Activated CD4-positive, alpha-beta T cell treated with anti-CD3 and anti-CD28 coated beads, Interleukin-2, amount 10 ng/mL, durations not matched to agents 7 days and 5 days (primary cell): ENCODE measurements at regions not wholly inside any gene's neighbourhood (a gene's known extent, or its start where the extent isn't known, plus 50 kb on each side); places are given as distances from the start of the nearest gene placed in this dataset.
"Not testable (repeated sequence)": the region's sequence is repeated elsewhere in the genome, so short reads cannot be mapped to it uniquely, and the experiment has no call there.

ENCODE experiments used
- CTCF ChIA-PET: fragments of 350-600 bp; sonication (Branson Sonifier 250); formaldehyde crosslinking; loops from one replicate; lab custom pipeline; 2021; ENCODE audit warnings: antibody characterized with exemption; lab: Charles Lee
- POLR2A ChIA-PET: fragments of 350-600 bp; sonication (Branson Sonifier 250); formaldehyde crosslinking; loops from one replicate; lab custom pipeline; 2021; ENCODE audit warnings: antibody characterized with exemption; lab: Charles Lee
- DNase-seq: peaks from one replicate; pipeline ENCODE4 v3.0.0-alpha.2; 2020
- H3K27ac Mint-ChIP-seq: one replicate; pipeline ENCODE4 v1.8.0; 2021; ENCODE audit warnings: mild to moderate bottlenecking, moderate library complexity, mixed read lengths
- H3K27me3 Mint-ChIP-seq: one replicate; pipeline ENCODE4 v1.8.0; 2021; ENCODE audit warnings: mixed read lengths
- H3K36me3 Mint-ChIP-seq: one replicate; pipeline ENCODE4 v1.8.0; 2021; ENCODE audit warnings: low read depth, mixed read lengths
- H3K4me1 Mint-ChIP-seq: one replicate; pipeline ENCODE4 v1.8.0; 2021; ENCODE audit warnings: mixed read lengths
- H3K4me3 Mint-ChIP-seq: one replicate; pipeline ENCODE4 v1.8.0; 2021; ENCODE audit warnings: mild to moderate bottlenecking, moderate library complexity, mixed read lengths
- H3K9me3 Mint-ChIP-seq: one replicate; pipeline ENCODE4 v1.8.0; 2021; ENCODE audit warnings: mixed read lengths

- Mint-ChIP-seq H3K4me3 (no peak overlapping the region), H3K27ac (no peak overlapping the region), H3K9me3 (peaks cover 2% of the 10 kb centered on the region), H3K4me1 (peaks cover under 1% of the 10 kb centered on the region), H3K27me3 (peaks cover 2% of the 10 kb centered on the region), H3K36me3 (no peaks in the 10 kb centered on the region)
- POLR2A ChIA-PET: no interaction called here
- DNase-seq: no peak
- CTCF ChIA-PET: interaction anchor here (0.7 to 1.1 kb wide), 2 partner anchors 10 to 37 kb away, joined by 3 read pairs; no protein-coding TSS in a partner anchor
These were observed 214.6 kb downstream of the DUSP10 start for GRCh38 chr1:221527302-221527701.

DNA sequence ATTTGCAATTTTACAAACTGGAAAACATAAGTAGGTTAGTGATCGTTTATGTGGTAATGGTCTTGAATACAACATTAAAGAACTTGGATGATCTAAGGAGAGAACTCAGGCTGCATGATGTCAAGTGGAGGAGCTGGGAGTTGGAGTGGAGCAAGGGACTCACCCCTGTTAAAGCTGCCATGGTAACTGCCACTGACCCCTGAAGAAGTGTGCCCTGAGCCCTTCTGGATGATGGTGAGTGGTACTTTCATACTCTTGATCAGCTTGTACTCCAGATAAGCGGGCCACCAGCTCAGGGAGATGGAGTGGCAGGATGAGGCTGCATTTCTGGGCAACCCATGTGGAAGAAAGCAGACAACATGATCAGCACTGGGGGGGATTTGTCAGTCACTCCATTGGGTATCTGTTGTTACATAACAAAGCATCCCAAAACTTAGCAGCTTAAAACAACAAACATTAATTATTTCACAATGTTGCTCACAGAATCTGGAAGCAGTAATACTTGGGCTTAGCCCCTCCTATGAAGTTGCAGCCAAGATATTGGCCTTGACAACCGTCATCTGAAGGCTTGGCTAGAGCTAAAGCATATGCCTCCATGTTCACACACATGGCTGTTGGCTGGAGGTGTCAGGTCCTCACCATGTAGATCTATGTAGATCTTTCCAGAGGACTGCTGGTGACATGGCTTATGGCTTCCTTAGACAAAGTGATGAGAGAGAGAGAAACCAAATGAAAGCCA is 213.8 kb downstream of the DUSP10 start:
- DNase-seq: no peak

GRCh38 chr1:221530159-221530558 is 211.7 kb downstream of the DUSP10 start:
- CTCF ChIA-PET, H3K4me3 Mint-ChIP-seq, POLR2A ChIA-PET, H3K27ac Mint-ChIP-seq, DNase-seq, H3K27me3 Mint-ChIP-seq, H3K36me3 Mint-ChIP-seq, H3K9me3 Mint-ChIP-seq, H3K4me1 Mint-ChIP-seq: not testable (repeated sequence)

More for the DNA sequence above, 213.8 kb downstream of the DUSP10 start:
- POLR2A ChIA-PET: no interaction called here
- Mint-ChIP-seq H3K27me3 (peaks cover 2% of the 10 kb centered on the region), H3K4me1 (no peaks in the 10 kb centered on the region), H3K9me3 (peaks cover 2% of the 10 kb centered on the region), H3K4me3 (no peak overlapping the region), H3K27ac (no peak overlapping the region), H3K36me3 (no peaks in the 10 kb centered on the region)
- CTCF ChIA-PET: interaction anchor here (1.1 kb wide), 1 partner anchor 11 kb away, joined by 3 read pairs; no protein-coding TSS in a partner anchor

- POLR2A ChIA-PET: no interaction called here
- CTCF ChIA-PET: no interaction called here
- Mint-ChIP-seq H3K4me3 (no peak overlapping the region), H3K9me3 (no peaks in the 10 kb centered on the region), H3K4me1 (no peaks in the 10 kb centered on the region), H3K36me3 (no peaks in the 10 kb centered on the region), H3K27ac (no peak overlapping the region), H3K27me3 (peaks cover 8% of the 10 kb centered on the region)
- DNase-seq: no peak
These were observed 211.1 kb downstream of the DUSP10 start for GRCh38 chr1:221530791-221531190.

DNA sequence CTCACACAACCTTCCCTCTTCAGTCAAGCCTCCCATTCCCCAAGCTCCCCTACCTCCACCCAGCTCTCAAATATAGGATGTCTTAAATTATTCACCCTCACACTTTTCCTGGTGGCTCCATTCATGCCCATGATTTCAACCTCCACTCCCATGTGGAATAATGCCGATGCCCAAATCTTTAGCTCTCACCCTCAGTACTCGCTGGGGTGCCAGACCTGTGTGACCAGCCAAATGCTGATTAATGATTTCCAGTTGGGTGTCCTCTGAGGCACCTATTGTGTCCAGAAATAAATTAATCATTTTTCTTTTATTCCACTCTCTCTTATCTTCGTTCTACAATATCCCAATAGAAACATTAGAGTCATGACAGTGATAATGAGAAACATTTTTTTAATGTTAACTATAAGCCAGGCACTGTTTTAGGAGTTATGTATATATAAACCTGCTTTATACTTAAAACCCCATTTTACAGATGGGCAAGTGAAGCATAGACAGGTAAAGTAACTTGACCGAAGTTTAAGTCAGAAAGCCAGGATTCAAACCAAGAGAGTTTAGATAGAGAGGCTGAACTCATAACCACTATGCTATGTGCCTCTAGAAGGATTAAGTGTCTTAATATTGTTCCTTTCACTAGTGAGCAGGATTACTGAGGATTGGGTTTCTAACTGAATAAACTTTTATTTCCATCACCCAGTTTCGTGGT is 209.7 kb downstream of the DUSP10 start:
- DNase-seq: no peak
- no peak overlapping the region for H3K27ac Mint-ChIP-seq
- H3K4me3 Mint-ChIP-seq: no peak overlapping the region
- ChIA-PET CTCF (no interaction called here), POLR2A (no interaction called here)
- peaks cover 18% of the 10 kb centered on the region for H3K27me3 Mint-ChIP-seq
- no peaks in the 10 kb centered on the region for H3K36me3 Mint-ChIP-seq
- no peaks in the 10 kb centered on the region for H3K9me3 Mint-ChIP-seq
- H3K4me1 Mint-ChIP-seq: no peaks in the 10 kb centered on the region

DNA sequence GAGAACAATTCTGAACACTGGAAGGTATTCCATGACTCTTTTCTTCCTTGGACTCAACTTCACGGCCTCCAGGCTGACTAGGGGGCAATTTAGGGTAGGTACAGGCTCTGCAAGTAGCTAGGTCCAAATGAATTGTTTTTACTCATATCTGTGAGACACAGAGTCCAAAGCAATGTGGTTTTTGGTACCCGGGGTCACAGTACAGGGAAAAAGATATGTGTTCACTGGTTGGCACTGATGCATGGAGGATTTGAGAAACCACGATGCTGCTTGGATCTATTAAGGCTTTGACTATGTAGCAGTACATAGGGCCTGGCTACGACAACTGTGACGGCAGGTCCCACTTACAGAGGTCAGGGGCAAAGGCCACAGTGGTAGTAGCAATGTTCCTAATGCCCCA is 200.6 kb downstream of the DUSP10 start:
- H3K9me3 Mint-ChIP-seq: no peaks in the 10 kb centered on the region
- ChIA-PET POLR2A (interaction anchor here (0.7 kb wide), 1 partner anchor 234 kb away, joined by 4 read pairs; no protein-coding TSS in a partner anchor), CTCF (no interaction called here)
- no peak overlapping the region for H3K4me3 Mint-ChIP-seq
- no peaks in the 10 kb centered on the region for H3K36me3 Mint-ChIP-seq
- H3K27ac Mint-ChIP-seq: no peak overlapping the region
- H3K27me3 Mint-ChIP-seq: peaks cover 33% of the 10 kb centered on the region
- no peaks in the 10 kb centered on the region for H3K4me1 Mint-ChIP-seq
- no peak for DNase-seq

- peaks cover 14% of the 10 kb centered on the region for H3K27me3 Mint-ChIP-seq
- DNase-seq: no peak
- no peak overlapping the region for H3K4me3 Mint-ChIP-seq
- ChIA-PET POLR2A (interaction anchor here (0.6 kb wide), 1 partner anchor 197 kb away, joined by 3 read pairs; no protein-coding TSS in a partner anchor), CTCF (interaction anchor here (1.3 kb wide), 1 partner anchor 10 kb away, joined by 3 read pairs; no protein-coding TSS in a partner anchor)
- no peaks in the 10 kb centered on the region for H3K9me3 Mint-ChIP-seq
- H3K4me1 Mint-ChIP-seq: no peaks in the 10 kb centered on the region
- no peaks in the 10 kb centered on the region for H3K36me3 Mint-ChIP-seq
- no peak overlapping the region for H3K27ac Mint-ChIP-seq
These were observed 198.3 kb downstream of the DUSP10 start for GRCh38 chr1:221543529-221544120.

GRCh38 chr1:221548942-221549341 is 192.9 kb downstream of the DUSP10 start:
- no peak for DNase-seq
- Mint-ChIP-seq H3K27me3 (peaks cover 3% of the 10 kb centered on the region), H3K27ac (no peak overlapping the region), H3K9me3 (no peaks in the 10 kb centered on the region), H3K4me3 (no peak overlapping the region), H3K36me3 (no peaks in the 10 kb centered on the region), H3K4me1 (no peaks in the 10 kb centered on the region)
- ChIA-PET CTCF (no interaction called here), POLR2A (no interaction called here)

DNA sequence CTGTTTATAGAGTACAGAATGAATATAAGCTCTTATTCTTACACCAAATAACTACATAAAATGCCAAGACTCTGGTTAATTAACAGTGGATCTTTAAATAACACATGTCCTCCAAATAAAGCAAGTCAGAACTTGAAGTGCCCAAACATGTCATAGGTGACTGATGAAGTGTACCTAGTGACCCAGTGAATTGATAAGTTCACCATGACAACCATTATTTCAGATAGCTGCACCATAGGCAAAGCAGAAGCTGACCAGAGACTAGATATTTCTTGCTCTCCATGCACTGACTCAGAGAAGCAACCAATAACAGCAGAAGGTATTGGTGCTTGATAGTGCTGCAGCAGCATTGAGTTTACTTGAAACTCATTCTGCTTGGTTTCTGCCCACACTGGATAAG is 192.1 kb downstream of the DUSP10 start:
- H3K4me3 Mint-ChIP-seq: no peak overlapping the region
- H3K27ac Mint-ChIP-seq: no peak overlapping the region
- H3K36me3 Mint-ChIP-seq: no peaks in the 10 kb centered on the region
- no peaks in the 10 kb centered on the region for H3K4me1 Mint-ChIP-seq
- DNase-seq: no peak
- no peaks in the 10 kb centered on the region for H3K9me3 Mint-ChIP-seq
- ChIA-PET CTCF (interaction anchor here (0.6 kb wide), 1 partner anchor 373 kb away, joined by 4 read pairs; no protein-coding TSS in a partner anchor), POLR2A (no interaction called here)
- H3K27me3 Mint-ChIP-seq: peaks cover 2% of the 10 kb centered on the region

- H3K36me3 Mint-ChIP-seq, H3K4me1 Mint-ChIP-seq, DNase-seq, H3K27me3 Mint-ChIP-seq, H3K4me3 Mint-ChIP-seq, H3K9me3 Mint-ChIP-seq, H3K27ac Mint-ChIP-seq, POLR2A ChIA-PET: not testable (repeated sequence)
- CTCF ChIA-PET: interaction anchor here (1.0 kb wide), 1 partner anchor 10 kb away, joined by 3 read pairs; no protein-coding TSS in a partner anchor
These were observed 189.1 kb downstream of the DUSP10 start for GRCh38 chr1:221552792-221553191.

- H3K9me3 Mint-ChIP-seq: no peaks in the 10 kb centered on the region
- ChIA-PET CTCF (interaction anchor here (0.5 to 0.7 kb wide), 2 partner anchors 15 to 447 kb away, joined by 4 to 7 read pairs; no protein-coding TSS in a partner anchor), POLR2A (no interaction called here)
- H3K4me1 Mint-ChIP-seq: no peaks in the 10 kb centered on the region
- H3K27me3 Mint-ChIP-seq: peaks cover 11% of the 10 kb centered on the region
- no peak overlapping the region for H3K4me3 Mint-ChIP-seq
- H3K36me3 Mint-ChIP-seq: no peaks in the 10 kb centered on the region
- H3K27ac Mint-ChIP-seq: no peak overlapping the region
- no peak for DNase-seq
These were observed 186.0 kb downstream of the DUSP10 start for GRCh38 chr1:221555689-221556433.

DNA sequence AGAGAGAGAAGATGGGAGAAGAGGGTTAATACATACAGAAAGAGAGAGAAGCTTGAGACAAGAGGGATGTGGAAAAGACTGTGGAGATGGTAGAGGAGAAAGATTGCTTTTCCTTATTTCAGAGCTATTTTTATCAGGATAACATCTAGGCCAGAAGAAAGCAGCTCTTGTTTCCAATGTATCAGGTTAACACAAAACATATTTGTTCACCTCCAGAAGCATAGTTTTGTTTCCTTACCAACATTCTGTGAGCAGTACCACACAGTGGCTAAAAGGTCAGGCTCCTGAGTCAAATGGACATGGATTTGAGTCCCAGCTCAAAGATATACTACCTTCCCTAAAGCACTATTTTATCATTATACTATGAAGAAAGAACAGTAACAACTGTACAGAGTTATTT is 185.5 kb downstream of the DUSP10 start:
- DNase-seq: no peak
- H3K4me3 Mint-ChIP-seq: no peak overlapping the region
- no peaks in the 10 kb centered on the region for H3K4me1 Mint-ChIP-seq
- CTCF ChIA-PET: interaction anchor here (0.5 to 0.7 kb wide), 2 partner anchors 14 to 446 kb away, joined by 4 to 7 read pairs; no protein-coding TSS in a partner anchor
- H3K9me3 Mint-ChIP-seq: no peaks in the 10 kb centered on the region
- POLR2A ChIA-PET: no interaction called here
- peaks cover 14% of the 10 kb centered on the region for H3K27me3 Mint-ChIP-seq
- H3K27ac Mint-ChIP-seq: no peak overlapping the region
- no peaks in the 10 kb centered on the region for H3K36me3 Mint-ChIP-seq
